ENCODE measurements at regions not wholly inside any gene's neighbourhood (a gene's known extent, or its start where the extent isn't known, plus 50 kb on each side); places are given as distances from the start of the nearest gene placed in this dataset.

GRCh38 chr9:31188496-31188895 is 1195.9 kb upstream of the ACO1 start:
- no peak for TF ChIP-seq EZH2phosphoT487 (IDR thresholded peaks at IDR 0.05; ENCODE audit: low read length)
- no peak for TF ChIP-seq CTCF (IDR thresholded peaks at IDR 0.05; ENCODE audit: low read length)
